Breast epithelium (tissue), 3 donors: ENCODE measurements at regions not wholly inside any gene's neighbourhood (a gene's known extent, or its start where the extent isn't known, plus 50 kb on each side); places are given as distances from the start of the nearest gene placed in this dataset.

Experiments
- POLR2AphosphoS5 ChIP-seq, 3 donors: sonication (generic); formaldehyde crosslinking; IDR thresholded peaks; one replicate each; pipeline ENCODE4 v1.6.1; 2017; ENCODE audit warnings: antibody characterized with exemption in 3 of 3
- TF ChIP-seq, protein P1 (sequence below), 3 donors: fragments of 450-650 bp; IDR thresholded peaks; one replicate each; pipeline ENCODE4 v1.5.1; 2016 to 2017; ENCODE audit warnings: antibody characterized with exemption in 3 of 3, mild to moderate bottlenecking in 3 of 3, moderate library complexity in 3 of 3

GRCh38 chrX:45571453-45571852 is 370.8 kb upstream of the DIPK2B start:
- TF ChIP-seq, protein P1, sequence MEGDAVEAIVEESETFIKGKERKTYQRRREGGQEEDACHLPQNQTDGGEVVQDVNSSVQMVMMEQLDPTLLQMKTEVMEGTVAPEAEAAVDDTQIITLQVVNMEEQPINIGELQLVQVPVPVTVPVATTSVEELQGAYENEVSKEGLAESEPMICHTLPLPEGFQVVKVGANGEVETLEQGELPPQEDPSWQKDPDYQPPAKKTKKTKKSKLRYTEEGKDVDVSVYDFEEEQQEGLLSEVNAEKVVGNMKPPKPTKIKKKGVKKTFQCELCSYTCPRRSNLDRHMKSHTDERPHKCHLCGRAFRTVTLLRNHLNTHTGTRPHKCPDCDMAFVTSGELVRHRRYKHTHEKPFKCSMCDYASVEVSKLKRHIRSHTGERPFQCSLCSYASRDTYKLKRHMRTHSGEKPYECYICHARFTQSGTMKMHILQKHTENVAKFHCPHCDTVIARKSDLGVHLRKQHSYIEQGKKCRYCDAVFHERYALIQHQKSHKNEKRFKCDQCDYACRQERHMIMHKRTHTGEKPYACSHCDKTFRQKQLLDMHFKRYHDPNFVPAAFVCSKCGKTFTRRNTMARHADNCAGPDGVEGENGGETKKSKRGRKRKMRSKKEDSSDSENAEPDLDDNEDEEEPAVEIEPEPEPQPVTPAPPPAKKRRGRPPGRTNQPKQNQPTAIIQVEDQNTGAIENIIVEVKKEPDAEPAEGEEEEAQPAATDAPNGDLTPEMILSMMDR (IDR thresholded peaks at IDR 0.05): no peak
- TF ChIP-seq POLR2AphosphoS5 (IDR thresholded peaks at IDR 0.05): no peak
